Fibroblast of pulmonary artery (primary cell): ENCODE measurements at regions not wholly inside any gene's neighbourhood (a gene's known extent, or its start where the extent isn't known, plus 50 kb on each side); places are given as distances from the start of the nearest gene placed in this dataset.

Experiments used
- DNase-seq: peaks from one replicate; pipeline ENCODE4 v3.0.0-alpha.2; 2010; ENCODE audit warnings: low read depth
- H3K4me3 ChIP-seq: replicated peaks from 2 replicates; pipeline ENCODE4 v1.5.1; 2011; ENCODE audit warnings: low read depth, mild to moderate bottlenecking, control low read depth, low read length, moderate library complexity
- TF ChIP-seq, protein P1 (sequence below): IDR thresholded peaks from 2 replicates; pipeline ENCODE4 v1.5.1; 2011; ENCODE audit warnings: mild to moderate bottlenecking, control low read depth, low read length, inconsistent platforms; ENCODE audit errors: missing control alignments

DNA sequence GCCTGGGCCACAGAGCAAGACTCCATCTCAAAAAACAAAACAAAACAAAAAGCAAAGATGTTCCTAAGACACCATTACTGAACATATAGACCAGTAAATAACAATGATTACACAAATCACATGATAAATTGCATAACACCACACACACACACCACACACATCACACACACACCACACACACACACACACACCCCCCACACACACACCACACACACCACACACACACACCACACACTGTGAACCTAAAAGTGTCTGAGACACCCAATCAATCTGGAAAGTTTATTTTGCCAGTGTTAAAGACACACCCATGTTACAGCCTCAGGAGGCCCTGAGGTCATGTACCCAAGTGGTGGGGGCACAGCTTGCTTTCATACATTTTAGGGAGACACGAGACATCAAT lies 62.6 kb upstream of the ASAP2 start:
- H3K4me3 ChIP-seq, result no peak overlapping the region
- peak; percentile 27 for DNase-seq
- TF ChIP-seq, protein P1, sequence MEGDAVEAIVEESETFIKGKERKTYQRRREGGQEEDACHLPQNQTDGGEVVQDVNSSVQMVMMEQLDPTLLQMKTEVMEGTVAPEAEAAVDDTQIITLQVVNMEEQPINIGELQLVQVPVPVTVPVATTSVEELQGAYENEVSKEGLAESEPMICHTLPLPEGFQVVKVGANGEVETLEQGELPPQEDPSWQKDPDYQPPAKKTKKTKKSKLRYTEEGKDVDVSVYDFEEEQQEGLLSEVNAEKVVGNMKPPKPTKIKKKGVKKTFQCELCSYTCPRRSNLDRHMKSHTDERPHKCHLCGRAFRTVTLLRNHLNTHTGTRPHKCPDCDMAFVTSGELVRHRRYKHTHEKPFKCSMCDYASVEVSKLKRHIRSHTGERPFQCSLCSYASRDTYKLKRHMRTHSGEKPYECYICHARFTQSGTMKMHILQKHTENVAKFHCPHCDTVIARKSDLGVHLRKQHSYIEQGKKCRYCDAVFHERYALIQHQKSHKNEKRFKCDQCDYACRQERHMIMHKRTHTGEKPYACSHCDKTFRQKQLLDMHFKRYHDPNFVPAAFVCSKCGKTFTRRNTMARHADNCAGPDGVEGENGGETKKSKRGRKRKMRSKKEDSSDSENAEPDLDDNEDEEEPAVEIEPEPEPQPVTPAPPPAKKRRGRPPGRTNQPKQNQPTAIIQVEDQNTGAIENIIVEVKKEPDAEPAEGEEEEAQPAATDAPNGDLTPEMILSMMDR, result no peak

DNA sequence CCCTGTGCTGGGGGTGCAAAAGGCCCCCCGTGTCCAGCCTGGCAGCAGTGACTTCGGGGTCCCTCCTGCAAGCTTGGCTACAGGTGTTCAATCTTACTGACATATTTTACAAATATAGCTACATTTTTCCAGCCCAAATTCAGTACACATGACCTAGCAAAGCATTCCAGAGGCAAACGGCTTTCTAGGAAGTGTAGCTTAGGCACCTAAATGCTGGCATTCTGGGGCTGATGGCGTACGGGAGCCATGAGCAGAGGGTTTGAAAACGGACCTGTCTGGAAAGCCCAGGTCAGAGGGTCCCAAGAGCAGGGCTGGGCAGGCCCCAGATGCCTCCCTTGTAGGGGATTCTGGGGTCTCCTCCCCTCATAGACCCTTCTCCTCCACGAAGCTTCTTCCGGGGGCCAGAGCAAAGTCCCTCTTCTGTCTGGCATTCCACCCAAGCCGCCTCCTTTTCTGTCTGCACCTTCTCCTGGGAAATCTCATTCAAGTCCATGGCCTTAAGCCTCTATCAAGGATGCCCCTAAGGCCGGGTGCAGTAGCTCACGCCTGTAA lies 63.3 kb upstream of the ASAP2 start:
- TF ChIP-seq, protein P1, result no peak
- DNase-seq, result no peak
- peak overlapping the region; percentile 23 for H3K4me3 ChIP-seq

DNA sequence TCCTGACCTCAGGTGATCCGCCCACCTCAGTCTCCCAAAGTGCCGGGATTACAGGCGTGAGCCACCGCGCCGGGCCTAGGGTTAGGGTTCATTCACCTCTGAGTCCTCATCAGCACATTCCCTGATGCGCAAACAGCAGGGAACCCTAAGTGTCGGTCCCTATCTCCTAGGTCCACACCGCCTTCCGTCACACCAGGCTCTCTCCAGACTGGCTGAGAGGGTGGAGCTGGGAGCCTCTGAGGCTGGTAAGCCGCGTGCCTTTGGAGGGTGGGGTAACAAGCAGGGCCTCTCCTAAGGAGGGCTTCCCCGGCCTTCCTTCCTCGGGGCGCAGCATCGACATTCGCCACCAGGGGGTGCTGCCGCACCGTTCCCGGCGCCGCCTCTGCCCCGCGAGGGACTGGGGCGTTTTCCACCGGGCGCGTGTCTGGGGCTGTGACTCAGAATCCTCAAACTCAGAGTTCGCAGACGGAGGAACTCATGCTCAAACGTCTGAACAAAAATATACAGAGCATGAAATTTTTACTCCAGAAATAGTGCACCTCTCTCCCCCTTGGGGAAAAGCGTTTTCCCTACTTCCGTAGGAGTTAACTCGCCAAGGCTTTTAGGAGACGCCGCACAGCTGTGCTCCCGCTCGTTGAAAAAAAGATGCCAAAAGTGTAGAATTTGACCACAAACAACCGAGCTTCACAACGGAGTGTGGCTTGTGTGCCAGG lies 63.9 kb upstream of the ASAP2 start:
- TF ChIP-seq, protein P1, result peak; percentile 90
- H3K4me3 ChIP-seq, result peak overlapping the region; percentile 23
- peak; percentile 91 for DNase-seq

DNA sequence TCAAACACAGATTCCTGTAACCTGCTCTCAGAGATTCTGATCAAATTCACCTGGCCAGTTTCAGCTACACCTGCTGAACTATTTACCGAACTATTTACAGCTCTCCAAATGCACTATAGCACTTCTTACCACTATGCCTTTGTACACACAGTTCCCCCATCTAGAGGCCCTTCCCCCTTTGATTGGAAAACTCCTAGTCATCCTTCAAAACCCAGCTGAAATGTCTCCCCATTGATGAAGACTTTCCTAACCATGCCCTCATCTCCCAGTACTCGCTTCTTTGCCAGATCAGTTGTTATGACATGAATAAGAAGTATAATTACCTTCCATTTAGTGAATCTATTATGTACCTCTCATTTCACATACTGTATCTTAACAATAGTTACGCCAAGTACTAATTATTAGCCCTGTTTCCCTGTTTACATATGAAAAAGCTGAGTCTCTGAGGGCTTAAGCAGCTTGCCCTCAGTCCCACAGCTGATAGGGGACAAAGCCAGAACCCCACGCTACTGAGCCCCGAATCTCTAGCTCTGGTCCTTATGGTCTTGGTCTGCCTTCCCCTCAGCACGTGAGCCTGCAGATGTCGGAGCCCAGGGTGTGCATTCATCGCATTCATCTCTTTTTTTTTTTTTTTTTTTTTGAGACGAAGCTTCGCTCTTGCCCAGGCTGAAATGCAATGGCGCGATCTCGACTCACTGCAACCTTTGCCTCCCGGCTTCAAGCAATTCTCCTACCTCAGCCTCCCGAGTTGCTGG lies 64.7 kb upstream of the ASAP2 start:
- DNase-seq, result no peak
- H3K4me3 ChIP-seq, result no peak overlapping the region
- TF ChIP-seq, protein P1, result no peak

DNA sequence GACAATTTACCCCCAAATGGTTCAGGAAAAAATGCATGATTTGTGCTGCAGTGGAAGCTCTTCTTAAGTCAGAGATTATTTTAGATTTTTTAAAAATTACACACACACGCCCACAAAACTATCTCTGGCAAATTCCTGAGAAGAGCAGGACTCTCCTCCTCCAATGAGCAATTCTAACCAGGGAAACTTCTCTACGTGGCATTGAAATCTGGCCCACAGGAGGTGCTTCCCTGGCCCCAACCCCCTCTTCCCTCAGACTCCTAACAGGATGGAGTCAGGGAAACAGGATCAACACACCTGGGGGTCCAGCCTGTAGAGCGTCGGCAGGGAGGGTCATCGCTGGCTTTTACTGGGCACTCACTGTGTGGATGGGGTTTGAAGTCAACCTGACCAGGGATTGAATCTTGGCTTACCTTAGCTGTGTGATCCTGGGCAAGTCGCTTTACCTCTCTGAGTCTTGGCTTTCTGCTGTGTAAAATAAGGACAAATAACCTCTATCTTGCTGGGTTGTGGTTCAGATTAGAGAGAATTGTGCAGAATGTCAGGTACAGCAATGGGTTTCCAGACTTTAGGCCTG lies 65.4 kb upstream of the ASAP2 start:
- DNase-seq, result no peak
- TF ChIP-seq, protein P1, result no peak
- H3K4me3 ChIP-seq, result no peak overlapping the region

DNA sequence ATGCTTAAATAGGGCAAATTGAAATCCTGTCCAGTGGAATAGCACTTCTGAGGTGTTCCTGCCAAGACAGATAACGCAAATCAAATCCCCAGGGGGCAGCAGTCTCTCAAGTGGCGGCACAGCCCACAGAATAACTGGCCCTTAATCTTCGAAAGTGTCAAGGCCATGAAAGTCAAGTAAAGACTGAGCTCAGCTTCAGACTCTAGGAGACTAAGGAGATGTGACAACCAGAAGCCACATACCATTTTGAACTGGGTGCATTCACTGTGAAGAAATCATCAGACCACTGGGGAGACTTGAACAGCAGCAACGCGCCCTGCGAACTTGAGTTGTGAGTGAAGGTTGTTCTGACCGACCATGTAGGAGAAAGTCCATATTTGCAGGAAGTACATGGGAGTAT lies 66.0 kb upstream of the ASAP2 start:
- no peak for DNase-seq
- no peak overlapping the region for H3K4me3 ChIP-seq
- TF ChIP-seq, protein P1, result no peak
